Kidney (tissue), 13 donors: ENCODE measurements at regions not wholly inside any gene's neighbourhood (a gene's known extent, or its start where the extent isn't known, plus 50 kb on each side); places are given as distances from the start of the nearest gene placed in this dataset.

Source experiments
- DNase-seq, 5 donors: peaks; one replicate each; pipeline ENCODE4 v3.0.0-alpha.2; 2013 to 2020
- FAIRE-seq: peaks from 2 replicates; lab custom pipeline; 2012; peaks lifted over from hg19 to GRCh38; lab: Jason Lieb, UNC
- H3K27ac ChIP-seq, 2 donors: one replicate each; pipeline ENCODE4 v1.7.0; 2013; ENCODE audit warnings: low read depth in 2 of 2, low read length in 2 of 2, inconsistent platforms in 1 of 2
- H3K27me3 ChIP-seq: one replicate; pipeline ENCODE4 v1.7.1; 2013; ENCODE audit warnings: low read length, inconsistent platforms; ENCODE audit not compliant: control insufficient read depth, insufficient read depth
- H3K36me3 ChIP-seq, 3 donors: one replicate each; pipeline versions ENCODE4 v1.7.0 to v1.7.1; 2013; ENCODE audit warnings: low read length in 3 of 3, control low read depth in 1 of 3, inconsistent platforms in 1 of 3; ENCODE audit not compliant: insufficient read depth in 3 of 3, control insufficient read depth in 2 of 3
- H3K4me1 ChIP-seq, 3 donors: one replicate each; pipeline versions ENCODE4 v1.7.0 to v1.7.1; 2013; ENCODE audit warnings: low read length in 3 of 3, inconsistent platforms in 1 of 3, low read depth in 1 of 3; ENCODE audit not compliant: control insufficient read depth in 2 of 3, insufficient read depth in 2 of 3
- H3K4me3 ChIP-seq, 3 donors: one replicate each; pipeline versions ENCODE4 v1.7.0 to v1.8.1; 2013; ENCODE audit warnings: low read length in 3 of 3, control low read depth in 1 of 3, inconsistent platforms in 1 of 3
- H3K9ac ChIP-seq, 3 donors: one replicate each; pipeline versions ENCODE4 v1.7.0 to v1.7.1; 2013; ENCODE audit warnings: low read length in 3 of 3, control low read depth in 1 of 3, inconsistent platforms in 1 of 3
- H3K9me3 ChIP-seq, 3 donors: one replicate each; pipeline versions ENCODE4 v1.7.0 to v1.7.1; 2013; ENCODE audit warnings: low read length in 3 of 3, control low read depth in 1 of 3, inconsistent platforms in 1 of 3; ENCODE audit not compliant: control insufficient read depth in 2 of 3, insufficient read depth in 1 of 3
- CTCF ChIP-seq: IDR thresholded peaks from 3 replicates; pipeline ENCODE4 v1.5.1; 2012; ENCODE audit warnings: mild to moderate bottlenecking, moderate library complexity, borderline replicate concordance; ENCODE audit not compliant: insufficient read depth; ENCODE audit errors: extremely low read depth
- intact Hi-C: fragments of 100-400 bp; cut with DNase I; formaldehyde crosslinking; loops from one replicate; pipeline ENCODE4 v1.11.1; 2022
- donor health status: control.
- donor health status: control.
- donor health status: control.
- donor health status: control.
- donor health status: control.
- donor health status: DM: yes; HTN: yes; CAD: no.
- donor health status: Normal renal cell carcinoma (clear cell type).

GRCh38 chr9:28177142-28177541 lies 603.9 kb upstream of the C9orf72 start:
- Histone ChIP-seq H3K27ac (no peak overlapping the region), H3K4me3 (no peak overlapping the region), H3K4me1 (no peaks in the 10 kb centered on the region), H3K27me3 (no peaks in the 10 kb centered on the region), H3K9ac (no peak overlapping the region), H3K36me3 (no peaks in the 10 kb centered on the region), H3K9me3 (no peaks in the 10 kb centered on the region)
- no peak for TF ChIP-seq CTCF
- no peak for DNase-seq
- intact Hi-C loops = no loop called here
- no peak for FAIRE-seq

- intact Hi-C loops = no loop called here
- Histone ChIP-seq H3K4me3 (no peak overlapping the region), H3K36me3 (no peaks in the 10 kb centered on the region), H3K9me3 (no peaks in the 10 kb centered on the region), H3K27ac (no peak overlapping the region), H3K9ac (no peak overlapping the region), H3K27me3 (no peaks in the 10 kb centered on the region), H3K4me1 (no peaks in the 10 kb centered on the region)
- DNase-seq (no peak), FAIRE-seq (no peak)
- TF ChIP-seq CTCF = no peak
These were observed 604.6 kb upstream of the C9orf72 start for GRCh38 chr9:28177925-28178324.

GRCh38 chr9:28179893-28180292 lies 606.6 kb upstream of the C9orf72 start:
- Histone ChIP-seq H3K36me3 (no peaks in the 10 kb centered on the region), H3K4me1 (no peaks in the 10 kb centered on the region), H3K9me3 (no peaks in the 10 kb centered on the region), H3K27me3 (no peaks in the 10 kb centered on the region), H3K4me3 (no peak overlapping the region), H3K27ac (no peak overlapping the region), H3K9ac (no peak overlapping the region)
- no peak for TF ChIP-seq CTCF
- intact Hi-C loops = no loop called here
- DNase-seq = no peak
- no peak for FAIRE-seq

- no peak for FAIRE-seq
- no peak overlapping the region for H3K27ac ChIP-seq
- no peak for DNase-seq
- TF ChIP-seq CTCF = no peak
- H3K9ac ChIP-seq = no peak overlapping the region
- no peak overlapping the region for H3K4me3 ChIP-seq
- no peaks in the 10 kb centered on the region for H3K36me3 ChIP-seq
- H3K9me3 ChIP-seq = no peaks in the 10 kb centered on the region
- H3K4me1 ChIP-seq = no peaks in the 10 kb centered on the region
- no peaks in the 10 kb centered on the region for H3K27me3 ChIP-seq
- intact Hi-C loops = no loop called here
These were observed 617.7 kb upstream of the C9orf72 start for GRCh38 chr9:28190981-28191380.
